MM.1S (cell line): ENCODE measurements at regions not wholly inside any gene's neighbourhood (a gene's known extent, or its start where the extent isn't known, plus 50 kb on each side); places are given as distances from the start of the nearest gene placed in this dataset.

ENCODE experiments used
- EZH2 ChIP-seq: fragments of 300-600 bp; sonication (generic); optimal IDR thresholded peaks from 2 replicates; pipeline ENCODE3; 2017; ENCODE audit warnings: low read depth, mild to moderate bottlenecking, antibody characterized with exemption, low read length, mixed read lengths
- EZH2phosphoT487 ChIP-seq: fragments of 300-600 bp; sonication (generic); IDR thresholded peaks from 2 replicates; pipeline ENCODE4 v1.6.1; 2018; ENCODE audit warnings: antibody characterized with exemption, low read length
- TF ChIP-seq, protein P1 (sequence below): fragments of 300-600 bp; sonication (generic); IDR thresholded peaks from 2 replicates; pipeline ENCODE4 v1.5.1; 2016; ENCODE audit warnings: antibody characterized with exemption, low read length, mixed read lengths

- TF ChIP-seq, protein P1, sequence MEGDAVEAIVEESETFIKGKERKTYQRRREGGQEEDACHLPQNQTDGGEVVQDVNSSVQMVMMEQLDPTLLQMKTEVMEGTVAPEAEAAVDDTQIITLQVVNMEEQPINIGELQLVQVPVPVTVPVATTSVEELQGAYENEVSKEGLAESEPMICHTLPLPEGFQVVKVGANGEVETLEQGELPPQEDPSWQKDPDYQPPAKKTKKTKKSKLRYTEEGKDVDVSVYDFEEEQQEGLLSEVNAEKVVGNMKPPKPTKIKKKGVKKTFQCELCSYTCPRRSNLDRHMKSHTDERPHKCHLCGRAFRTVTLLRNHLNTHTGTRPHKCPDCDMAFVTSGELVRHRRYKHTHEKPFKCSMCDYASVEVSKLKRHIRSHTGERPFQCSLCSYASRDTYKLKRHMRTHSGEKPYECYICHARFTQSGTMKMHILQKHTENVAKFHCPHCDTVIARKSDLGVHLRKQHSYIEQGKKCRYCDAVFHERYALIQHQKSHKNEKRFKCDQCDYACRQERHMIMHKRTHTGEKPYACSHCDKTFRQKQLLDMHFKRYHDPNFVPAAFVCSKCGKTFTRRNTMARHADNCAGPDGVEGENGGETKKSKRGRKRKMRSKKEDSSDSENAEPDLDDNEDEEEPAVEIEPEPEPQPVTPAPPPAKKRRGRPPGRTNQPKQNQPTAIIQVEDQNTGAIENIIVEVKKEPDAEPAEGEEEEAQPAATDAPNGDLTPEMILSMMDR: no peak
- TF ChIP-seq EZH2 (no peak), EZH2phosphoT487 (no peak)
Observed at GRCh38 chr12:47570151-47570550, 135.7 kb downstream of the RPAP3 start.
